Heart left ventricle (tissue), 13 donors: ENCODE measurements at regions not wholly inside any gene's neighbourhood (a gene's known extent, or its start where the extent isn't known, plus 50 kb on each side); places are given as distances from the start of the nearest gene placed in this dataset.

Experiments used
- CTCF ChIP-seq, 12 donors: fragments of 200-600 bp; sonication (generic) in 4 of 12; IDR thresholded peaks; one replicate each; pipeline versions ENCODE4 v1.5.0 to v1.8.0; 2018 to 2022; ENCODE audit warnings: antibody characterized with exemption in 12 of 12, mild to moderate bottlenecking in 5 of 12
- POLR2A ChIP-seq, 2 donors: fragments of 450-650 bp; IDR thresholded peaks; one replicate each; pipeline ENCODE4 v1.6.1; 2017; ENCODE audit warnings: antibody characterized with exemption in 2 of 2, mild to moderate bottlenecking in 2 of 2, moderate library complexity in 2 of 2
- donor health status: ischemic (EF 13 %, LVEDD 7.1; RV severe dilation, severe dysfunction).
- donor health status: DM: no; HTN: yes; CAD: no.
- donor health status: DM: no; HTN: no; CAD: no.
- donor health status: ischemic (EF 25% LVEDD 6.9; RV normal size, moderate dysfunction).
- donor health status: ischemic (EF 25% LVEDD 5.7; RV mildly dilated, moderate dysfunction).
- donor health status: ischemic (EF 35%, LVEDD 5.7; RV mildly dilated, moderate dysfunction).
- donor health status: nonischemic (EF 11% LVEDD 7.7; RV severe dilation, severe dysfunction).
- donor health status: DM: yes; HTN: yes; CAD: no.
- donor health status: PGD.
- donor health status: ischemic (EF 29% LVEDD 5.4; RV normal size, mild dysfunction).
- donor health status: nonischemic (EF 23%, LVEDD 6.1; RV moderate dilation, normal function).

DNA sequence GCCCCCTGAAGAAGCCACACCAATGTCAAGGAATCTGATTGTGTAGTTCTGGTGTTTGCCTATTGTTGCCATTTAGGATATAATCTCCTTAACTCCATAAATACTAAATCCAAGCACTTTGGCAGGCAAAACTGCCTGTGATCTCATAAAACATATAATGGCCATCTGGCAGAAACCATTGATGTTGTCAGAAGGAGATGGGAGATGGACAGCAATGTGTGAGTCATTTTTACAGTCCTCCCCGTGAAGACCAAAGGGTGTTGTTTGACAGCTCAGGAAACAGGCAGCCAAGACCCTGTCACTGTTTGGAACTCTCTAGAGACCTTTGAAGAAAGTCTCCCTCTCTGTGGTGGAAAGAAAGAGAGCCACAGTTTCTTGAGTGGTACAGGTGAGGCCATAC lies 454.1 kb downstream of the HS3ST3B1 start:
- TF ChIP-seq CTCF (IDR thresholded peaks at IDR 0.05) (no peak), POLR2A (IDR thresholded peaks at IDR 0.05) (no peak)
